Endothelial cell of umbilical vein (primary cell): ENCODE measurements at regions not wholly inside any gene's neighbourhood (a gene's known extent, or its start where the extent isn't known, plus 50 kb on each side); places are given as distances from the start of the nearest gene placed in this dataset.

ENCODE experiments used
- CTCF ChIP-seq, 2 donors: IDR thresholded peaks; 1 replicate in 1 of 2; 2 replicates in 1 of 2; pipeline ENCODE4 v1.5.1; 2011; ENCODE audit warnings: low read length in 2 of 2, mild to moderate bottlenecking in 2 of 2, moderate library complexity in 2 of 2, control low read depth in 1 of 2, inconsistent platforms in 1 of 2, low read depth in 1 of 2; ENCODE audit not compliant: insufficient read depth in 1 of 2; ENCODE audit errors: extremely low read depth in 1 of 2
- EZH2 ChIP-seq: IDR thresholded peaks from 2 replicates; pipeline ENCODE4 v1.6.1; 2012; ENCODE audit warnings: borderline replicate concordance, low read depth, mild to moderate bottlenecking, moderate library complexity, low read length, inconsistent platforms; ENCODE audit not compliant: severe bottlenecking
- FOS ChIP-seq: IDR thresholded peaks from 2 replicates; pipeline ENCODE4 v1.6.1; 2011; ENCODE audit warnings: mild to moderate bottlenecking, low read length, moderate library complexity, borderline replicate concordance; ENCODE audit not compliant: insufficient read depth
- POLR2A ChIP-seq: IDR thresholded peaks from 2 replicates; pipeline ENCODE4 v1.6.1; 2012; ENCODE audit warnings: low read depth, mild to moderate bottlenecking, control low read depth, low read length
- TF ChIP-seq, protein P1 (sequence below): IDR thresholded peaks from 2 replicates; pipeline ENCODE4 v1.6.1; 2011; ENCODE audit not compliant: insufficient read depth, insufficient read length

GRCh38 chr2:58620896-58621295, 379.8 kb upstream of the FANCL start:
- TF ChIP-seq, protein P1, sequence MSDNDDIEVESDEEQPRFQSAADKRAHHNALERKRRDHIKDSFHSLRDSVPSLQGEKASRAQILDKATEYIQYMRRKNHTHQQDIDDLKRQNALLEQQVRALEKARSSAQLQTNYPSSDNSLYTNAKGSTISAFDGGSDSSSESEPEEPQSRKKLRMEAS: no peak
- TF ChIP-seq EZH2 (no peak), CTCF (IDR thresholded peaks at IDR 0.05; ENCODE audit: extremely low read depth in 1 of 2, insufficient read depth in 1 of 2, low read depth in 1 of 2, low read length in 2 of 2) (no peak), POLR2A (no peak), FOS (no peak)
